Retinal pigment epithelial cell (primary cell): ENCODE measurements at regions not wholly inside any gene's neighbourhood (a gene's known extent, or its start where the extent isn't known, plus 50 kb on each side); places are given as distances from the start of the nearest gene placed in this dataset.

Source experiments
- DNase-seq: peaks from one replicate; pipeline ENCODE4 v3.0.0-alpha.2; 2010; ENCODE audit warnings: low read depth
- H3K4me3 ChIP-seq: 2 replicates; pipeline ENCODE4 v1.5.1; 2011; ENCODE audit warnings: mild to moderate bottlenecking, low read length, control low read depth, moderate library complexity
- CTCF ChIP-seq: conservative IDR thresholded peaks from 2 replicates; pipeline ENCODE4 v1.5.1; 2011; ENCODE audit warnings: low read depth, low read length, control low read depth, inconsistent platforms

GRCh38 chr10:29926693-29927048 lies 132.7 kb downstream of the JCAD start:
- DNase-seq: no peak
- TF ChIP-seq CTCF: peak; percentile 67
- no peak overlapping the region for H3K4me3 ChIP-seq

DNA sequence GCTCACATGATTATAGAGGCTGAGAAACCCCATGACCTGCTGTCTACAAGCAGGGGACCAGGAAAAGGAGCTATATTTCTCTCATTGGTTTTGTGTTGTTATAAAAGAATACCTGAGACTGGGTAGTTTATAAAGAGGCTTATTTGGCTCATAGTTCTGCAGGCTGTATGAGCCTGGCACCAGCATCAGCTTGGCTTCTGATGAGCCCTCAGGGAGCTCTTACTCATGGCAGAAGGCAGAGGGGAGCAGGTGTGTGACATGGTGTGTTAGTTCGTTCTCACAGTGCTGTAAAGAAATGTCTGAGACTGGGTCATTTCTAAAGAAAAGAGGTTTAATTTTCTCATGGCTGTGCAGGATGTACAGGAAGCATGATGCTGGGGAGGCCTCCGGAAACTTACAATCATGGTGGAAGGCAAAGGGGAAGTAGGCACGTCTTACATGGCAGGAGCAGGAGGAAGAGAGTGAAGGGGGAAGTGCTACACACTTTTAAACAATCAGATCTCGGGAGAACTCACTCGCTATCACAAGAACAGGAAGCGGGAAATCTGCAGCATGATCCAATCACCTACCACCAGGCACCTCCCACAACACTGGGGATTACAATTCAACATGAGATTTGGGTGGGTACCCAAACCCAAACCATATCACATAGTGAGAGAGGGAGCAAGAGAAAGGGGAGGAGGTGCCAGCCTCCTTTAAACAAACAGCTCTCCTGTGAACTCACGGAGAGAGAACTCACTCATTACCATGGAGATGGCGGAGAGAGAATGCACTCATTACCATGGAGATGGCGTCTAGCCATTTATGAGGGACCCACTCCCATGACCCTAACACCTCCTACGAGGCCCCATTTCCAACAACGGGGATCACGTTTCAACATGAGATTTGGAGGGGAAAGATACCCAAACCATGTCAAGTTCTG lies 133.4 kb downstream of the JCAD start:
- no peak for DNase-seq
- H3K4me3 ChIP-seq: no peak overlapping the region
- no peak for TF ChIP-seq CTCF

DNA sequence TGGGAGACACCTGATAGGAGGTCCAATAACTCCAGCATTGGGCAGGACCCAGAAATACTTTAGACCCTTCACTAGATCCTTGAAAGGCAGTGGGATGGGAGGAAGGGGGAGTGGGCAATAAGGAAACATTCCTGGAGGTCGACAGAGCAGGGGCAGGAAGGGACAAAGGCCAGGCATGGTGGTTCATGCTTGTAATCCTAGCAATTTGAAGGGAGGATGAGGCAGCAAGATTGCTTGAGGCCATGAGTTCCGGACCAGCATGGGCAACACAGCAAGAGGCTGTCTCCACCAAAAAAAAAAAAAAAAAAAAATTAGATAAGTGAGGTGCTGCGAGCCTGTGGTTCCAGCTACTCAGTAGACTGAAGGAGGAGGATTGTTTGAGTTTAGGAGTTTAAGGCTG lies 134.9 kb downstream of the JCAD start:
- DNase-seq: no peak
- no peak overlapping the region for H3K4me3 ChIP-seq
- TF ChIP-seq CTCF: no peak

- TF ChIP-seq CTCF: no peak
- no peak overlapping the region for H3K4me3 ChIP-seq
- no peak for DNase-seq
These were observed 135.9 kb downstream of the JCAD start for GRCh38 chr10:29923416-29923965.

DNA sequence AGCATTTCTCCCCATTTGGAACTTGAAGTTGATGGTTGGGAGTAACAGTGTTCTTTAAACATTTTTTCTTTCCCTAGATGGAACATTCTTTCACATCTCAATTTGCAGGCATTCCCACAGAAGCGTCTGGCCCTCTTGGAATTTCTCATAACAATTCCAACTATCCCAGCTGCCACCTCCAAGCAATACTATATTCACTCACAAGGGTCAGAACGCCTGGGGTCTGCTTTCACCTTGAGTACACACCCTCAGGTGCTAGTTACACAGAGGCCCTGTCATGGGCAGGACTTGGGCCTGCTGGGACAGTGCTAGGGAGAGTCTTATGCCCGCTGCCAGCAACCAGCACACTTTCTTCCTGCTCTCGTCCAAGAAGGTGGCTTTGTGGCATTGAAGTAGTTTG lies 136.5 kb downstream of the JCAD start:
- TF ChIP-seq CTCF: no peak
- DNase-seq: no peak
- H3K4me3 ChIP-seq: no peak overlapping the region

DNA sequence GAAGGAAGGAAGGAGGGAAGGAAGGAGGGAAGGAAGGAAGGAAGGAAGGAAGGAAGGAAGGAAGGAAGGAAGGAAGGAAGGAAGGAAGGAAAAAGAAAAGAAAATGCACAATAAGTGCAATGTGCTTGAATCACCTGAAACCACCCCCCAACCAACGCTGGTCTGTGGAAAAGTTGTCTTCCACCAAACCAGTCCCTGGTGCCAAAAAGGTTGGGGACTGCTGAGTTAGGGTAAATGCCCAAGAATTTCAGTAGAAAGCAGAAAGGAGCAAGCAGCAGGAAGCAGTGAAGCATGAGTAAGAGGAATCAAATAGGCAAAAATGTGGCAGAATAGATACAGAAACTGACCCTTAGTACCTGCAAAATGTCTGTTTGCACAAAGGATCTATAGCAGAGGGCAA lies 137.2 kb downstream of the JCAD start:
- no peak for DNase-seq
- no peak overlapping the region for H3K4me3 ChIP-seq
- no peak for TF ChIP-seq CTCF

DNA sequence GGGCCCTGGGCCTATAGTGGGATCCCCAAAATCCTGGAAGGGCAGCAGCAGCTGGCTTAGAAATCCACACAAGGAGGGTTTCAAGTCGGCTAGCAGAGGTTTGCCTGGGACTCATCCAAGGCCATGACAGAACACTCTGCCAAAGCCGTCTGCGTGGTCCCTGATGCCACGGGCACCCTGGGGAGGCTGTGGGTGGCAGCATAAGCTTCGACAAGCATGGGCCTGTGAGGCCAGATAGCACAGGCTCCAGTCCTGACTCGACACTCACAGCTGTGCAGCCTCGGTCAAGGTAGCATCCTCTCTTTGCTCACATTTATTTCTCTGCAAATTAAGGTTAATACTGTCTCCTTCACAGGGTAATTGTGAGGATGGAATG lies 138.3 kb downstream of the JCAD start:
- no peak overlapping the region for H3K4me3 ChIP-seq
- TF ChIP-seq CTCF: no peak
- no peak for DNase-seq
